GM19468 (cell line): ENCODE measurements at regions not wholly inside any gene's neighbourhood (a gene's known extent, or its start where the extent isn't known, plus 50 kb on each side); places are given as distances from the start of the nearest gene placed in this dataset.
"Not testable (repeated sequence)": the region's sequence is repeated elsewhere in the genome, so short reads cannot be mapped to it uniquely, and the experiment has no call there.

Experiments used
- ATAC-seq: cut with Tn5 transposase; IDR thresholded peaks from one replicate; pipeline ENCODE4 v1.9.1; 2021; ENCODE audit warnings: mild to moderate bottlenecking, moderate library complexity, moderate number of reproducible peaks; ENCODE audit not compliant: unreplicated experiment; ENCODE audit errors: extremely low read depth

- not testable (repeated sequence) for ATAC-seq
Observed at GRCh38 chr3:125910851-125911250, 58.1 kb upstream of the ROPN1B start.

- ATAC-seq: not testable (repeated sequence)
Observed at GRCh38 chr3:125914608-125915436, 54.2 kb upstream of the ROPN1B start.

- ATAC-seq: not testable (repeated sequence)
Observed at GRCh38 chr3:125915437-125915787, 53.6 kb upstream of the ROPN1B start.

GRCh38 chr3:125915792-125916375 is 53.1 kb upstream of the ROPN1B start:
- peak; percentile 78 for ATAC-seq

- peak; percentile 15 for ATAC-seq
Observed at GRCh38 chr3:125916376-125916978, 52.5 kb upstream of the ROPN1B start.

- ATAC-seq: not testable (repeated sequence)
Observed at GRCh38 chr3:125917020-125917549, 51.9 kb upstream of the ROPN1B start.

- not testable (repeated sequence) for ATAC-seq
Observed at GRCh38 chr3:125918024-125918423, 51.0 kb upstream of the ROPN1B start.

GRCh38 chr3:125918451-125918850 is 50.5 kb upstream of the ROPN1B start:
- ATAC-seq: not testable (repeated sequence)

GRCh38 chr3:125918866-125919265 is 50.1 kb upstream of the ROPN1B start:
- not testable (repeated sequence) for ATAC-seq
